Superior temporal gyrus (tissue), 1 donor: ENCODE measurements at regions not wholly inside any gene's neighbourhood (a gene's known extent, or its start where the extent isn't known, plus 50 kb on each side); places are given as distances from the start of the nearest gene placed in this dataset.
"Not testable (repeated sequence)": the region's sequence is repeated elsewhere in the genome, so short reads cannot be mapped to it uniquely, and the experiment has no call there.

Source experiments
- DNase-seq: peaks from one replicate; pipeline ENCODE4 v3.0.0-alpha.2; 2016; ENCODE audit errors: extremely low spot score

DNA sequence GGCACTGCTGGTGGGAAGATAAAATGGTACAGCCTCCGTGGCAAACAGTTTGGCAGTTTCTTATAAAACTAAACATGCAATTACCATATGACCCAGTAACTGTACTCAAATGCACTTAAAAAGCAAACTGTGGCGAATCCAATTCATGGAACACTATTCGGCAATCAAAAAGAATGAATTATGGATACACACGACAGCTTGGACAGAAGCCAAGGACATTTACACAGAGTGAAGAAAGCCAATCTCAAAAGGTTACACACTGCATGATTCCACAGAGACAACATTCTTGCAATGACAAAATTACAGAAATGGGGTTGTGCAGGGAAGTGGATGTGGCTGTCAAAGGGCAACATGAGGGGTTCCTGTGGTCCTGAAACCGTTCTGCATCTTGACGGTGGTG is 122.1 kb upstream of the IQSEC1 start:
- no peak for DNase-seq

DNA sequence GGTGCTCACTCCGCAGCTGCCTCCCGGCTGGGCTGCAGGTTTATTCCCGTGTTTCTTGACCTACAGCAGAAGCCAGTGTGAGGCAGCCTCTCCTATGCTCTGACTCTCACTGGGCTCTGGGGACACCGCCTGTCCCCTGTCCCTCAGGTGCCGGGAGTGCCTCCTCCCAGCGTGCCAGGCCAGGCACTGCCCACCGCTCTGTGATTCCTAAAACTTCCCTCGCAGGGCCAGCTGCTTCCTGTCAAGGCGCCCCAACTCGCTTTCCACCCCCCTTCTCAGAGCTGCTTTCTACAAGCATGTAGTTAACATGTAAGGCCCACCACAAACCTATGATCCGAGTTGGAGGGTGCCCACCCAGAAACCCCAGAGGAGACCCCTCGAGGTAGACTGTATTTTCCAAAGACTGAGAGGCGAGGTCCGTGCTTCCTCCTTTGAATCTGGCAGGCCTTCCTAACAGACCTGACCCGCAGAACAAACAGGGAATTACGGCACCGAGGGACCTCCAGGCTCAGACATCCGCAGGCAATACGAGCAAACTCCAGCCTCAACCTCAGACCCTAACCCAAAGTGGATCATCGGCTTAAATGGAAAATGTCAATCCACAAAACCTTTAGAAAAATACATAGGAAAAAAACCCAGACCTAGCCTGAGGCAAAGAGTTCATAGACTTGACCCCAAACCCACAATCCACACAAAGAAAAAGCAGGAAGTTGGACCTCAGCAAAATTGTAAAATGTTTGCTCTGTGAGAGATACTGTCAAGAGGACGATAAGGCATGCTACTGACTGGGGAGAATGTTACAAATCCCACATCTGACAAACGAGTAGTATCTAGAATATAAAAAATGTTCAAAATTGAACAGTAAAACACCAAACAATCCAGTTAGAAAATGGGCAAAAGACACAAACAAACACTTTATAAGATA is 121.3 kb upstream of the IQSEC1 start:
- no peak for DNase-seq

DNA sequence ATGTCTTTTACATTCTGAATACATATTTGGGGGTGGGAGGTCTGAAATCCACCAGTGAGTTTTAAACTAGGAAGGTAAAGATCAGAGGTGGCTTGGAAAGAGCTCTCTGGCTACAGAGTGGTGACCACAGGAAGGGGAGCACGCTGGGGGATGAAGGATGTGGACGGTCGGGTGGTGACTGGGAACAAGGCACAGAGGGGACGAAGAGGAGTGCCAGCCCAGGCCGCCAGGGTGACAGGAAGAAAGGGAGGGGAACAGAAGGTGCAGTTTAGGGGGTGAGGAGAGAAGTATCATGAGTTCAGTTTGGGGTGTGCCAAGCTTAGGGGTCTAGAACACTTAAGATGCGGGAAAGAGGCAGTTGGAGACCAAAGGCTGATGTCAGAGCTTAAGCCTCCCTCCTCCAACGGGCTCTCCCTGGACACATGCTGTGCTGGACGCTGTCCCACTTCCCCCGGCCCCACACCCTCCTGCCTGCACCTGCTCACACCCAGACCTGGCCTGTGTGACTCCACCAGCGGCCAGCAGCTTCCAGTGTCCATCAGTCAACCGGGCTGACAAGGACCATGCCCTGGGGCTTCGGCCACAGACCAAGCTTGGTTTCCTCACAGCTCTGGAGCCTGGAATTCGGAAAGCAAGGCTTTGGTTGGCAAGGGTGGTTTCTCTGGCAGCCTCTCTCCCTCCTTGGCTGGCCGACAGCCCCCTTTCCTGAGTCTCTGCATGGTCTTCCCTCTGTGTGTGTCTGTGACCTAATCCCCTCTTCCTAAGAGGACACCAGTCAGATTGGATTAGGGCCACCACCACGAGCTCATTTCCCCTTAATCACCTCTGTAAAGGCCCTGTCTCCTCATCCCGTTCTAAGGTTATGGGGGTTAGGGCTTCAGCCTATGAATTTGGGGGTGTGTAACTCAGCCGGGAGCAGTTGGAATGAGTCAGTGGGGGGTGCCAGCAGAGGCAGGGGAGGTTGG is 120.4 kb upstream of the IQSEC1 start:
- no peak for DNase-seq

DNA sequence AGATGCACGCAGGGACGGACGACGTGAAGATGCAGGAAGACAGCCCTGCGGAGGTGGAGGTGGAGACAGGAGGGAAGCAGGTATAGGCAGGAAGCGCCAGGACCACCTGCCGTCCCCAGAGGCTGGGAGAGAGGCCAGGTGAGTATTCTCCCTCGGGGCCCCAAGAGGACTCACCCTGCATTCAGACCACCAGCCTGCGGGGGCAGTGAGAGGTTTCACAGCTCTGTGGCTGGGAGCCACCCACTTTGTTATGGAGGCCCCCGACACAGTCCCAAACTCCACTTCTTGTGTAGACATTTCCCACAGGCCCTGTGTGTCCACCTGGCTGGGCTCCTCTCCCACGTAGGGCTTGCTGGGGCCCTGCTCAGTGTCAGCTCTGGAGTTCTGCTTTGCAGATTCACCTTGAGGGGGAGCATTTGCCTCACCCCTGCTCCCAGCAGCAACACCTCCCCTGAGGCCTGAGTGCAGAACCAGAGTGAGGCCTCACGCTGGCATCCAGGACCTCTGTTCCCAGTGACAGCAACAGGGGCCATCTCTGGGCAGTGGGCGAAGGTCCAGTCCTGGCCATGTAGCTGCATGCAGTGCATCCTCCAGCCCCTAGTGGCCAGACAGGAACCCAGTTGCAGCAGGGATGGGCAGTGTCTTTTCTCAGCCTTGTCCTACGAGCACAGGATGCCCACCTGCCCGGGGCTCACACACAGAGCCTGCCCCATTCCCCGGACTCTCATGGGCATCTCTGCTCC is 119.4 kb upstream of the IQSEC1 start:
- no peak for DNase-seq

DNA sequence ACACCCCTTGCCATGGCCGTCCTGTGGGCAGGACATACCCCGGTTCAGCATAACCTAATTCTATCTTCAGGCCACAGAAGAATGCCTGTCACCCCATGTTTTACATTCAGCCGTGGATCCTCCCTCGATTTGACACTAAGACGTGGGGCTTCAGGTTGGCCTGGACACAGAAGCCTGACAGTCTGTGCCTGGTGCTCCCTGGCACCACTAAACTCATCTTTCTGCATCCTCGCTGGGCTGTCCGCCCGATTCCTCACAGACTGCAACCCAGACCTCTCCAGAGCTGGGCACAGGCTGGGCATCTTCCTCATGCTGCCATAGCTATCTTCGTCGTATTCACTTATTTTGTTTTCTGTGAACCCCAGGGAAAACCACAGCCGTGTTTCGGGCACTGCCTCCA is 117.8 kb upstream of the IQSEC1 start:
- DNase-seq, result no peak

DNA sequence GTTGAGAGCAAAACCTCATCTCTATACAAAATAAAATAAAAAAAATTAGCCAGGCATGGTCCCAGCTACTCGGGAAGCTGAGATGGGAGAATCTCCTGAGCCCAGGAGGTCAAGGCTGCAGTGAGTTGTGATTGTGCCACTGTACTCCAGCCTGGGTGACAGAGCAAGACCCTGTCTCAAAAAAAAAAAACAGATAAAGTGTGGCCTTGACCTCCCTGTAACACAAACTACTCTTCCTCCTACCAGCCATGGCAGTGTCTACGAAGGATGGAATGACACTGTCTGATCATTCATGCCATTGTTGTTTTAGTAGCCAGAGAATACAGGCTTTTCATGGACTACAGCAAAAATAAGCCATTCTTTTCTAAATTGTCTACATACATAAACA is 117.1 kb upstream of the IQSEC1 start:
- no peak for DNase-seq

DNA sequence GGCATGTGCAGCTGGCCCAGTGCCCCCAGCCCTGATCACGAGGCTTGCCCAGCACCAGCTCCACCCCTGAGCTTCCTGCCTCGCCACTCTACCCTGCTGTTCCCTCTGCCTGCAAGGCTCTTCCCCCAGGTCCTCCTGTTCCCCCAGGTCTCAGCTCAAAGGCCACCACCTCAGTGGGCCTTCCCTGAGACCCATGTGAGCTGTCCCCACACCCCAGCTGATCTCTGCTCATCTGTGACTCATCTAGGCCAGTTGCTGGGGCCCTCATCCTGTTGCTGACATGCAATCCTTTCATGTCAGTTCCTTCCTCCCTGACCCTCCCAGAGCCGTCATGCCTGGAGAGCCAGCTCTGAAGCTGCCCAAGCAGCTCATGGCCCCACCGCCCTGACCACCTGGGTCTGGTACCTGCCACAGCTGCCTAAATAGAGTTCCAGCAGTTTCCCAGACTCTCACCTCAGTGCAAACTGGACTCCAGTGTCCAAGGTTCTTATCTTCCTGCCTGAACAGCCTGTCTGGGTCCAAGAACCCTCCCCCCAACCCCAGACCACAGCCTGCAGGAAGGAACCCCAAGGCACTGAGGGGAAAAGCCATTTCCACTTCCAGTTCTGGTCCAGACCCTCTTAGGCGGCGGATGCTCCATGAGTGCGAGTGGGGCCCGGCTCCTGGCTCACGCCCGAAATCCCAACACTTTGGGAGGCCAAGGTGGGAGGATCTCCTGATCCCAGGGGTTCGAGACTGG is 116.6 kb upstream of the IQSEC1 start:
- no peak for DNase-seq

DNA sequence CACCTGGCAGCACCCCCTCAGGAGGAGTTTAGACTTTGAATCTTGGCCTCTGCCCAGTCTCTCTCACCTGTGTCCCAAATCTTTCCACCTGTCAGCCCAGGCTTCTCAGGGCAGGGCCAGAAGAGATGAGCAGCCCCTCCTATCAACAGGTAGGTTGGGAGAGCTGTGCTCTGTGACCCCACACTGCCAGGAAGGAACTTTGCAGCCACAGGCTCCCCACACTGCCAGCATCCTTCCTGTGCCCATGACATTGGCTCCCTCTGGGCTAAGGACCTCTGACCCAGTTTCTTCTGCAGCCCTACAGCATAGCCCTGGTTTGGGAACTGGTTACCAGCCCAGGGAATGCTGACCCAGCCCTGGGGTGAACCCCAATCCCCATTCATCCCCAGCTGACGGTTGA is 115.7 kb upstream of the IQSEC1 start:
- DNase-seq, result no peak

DNA sequence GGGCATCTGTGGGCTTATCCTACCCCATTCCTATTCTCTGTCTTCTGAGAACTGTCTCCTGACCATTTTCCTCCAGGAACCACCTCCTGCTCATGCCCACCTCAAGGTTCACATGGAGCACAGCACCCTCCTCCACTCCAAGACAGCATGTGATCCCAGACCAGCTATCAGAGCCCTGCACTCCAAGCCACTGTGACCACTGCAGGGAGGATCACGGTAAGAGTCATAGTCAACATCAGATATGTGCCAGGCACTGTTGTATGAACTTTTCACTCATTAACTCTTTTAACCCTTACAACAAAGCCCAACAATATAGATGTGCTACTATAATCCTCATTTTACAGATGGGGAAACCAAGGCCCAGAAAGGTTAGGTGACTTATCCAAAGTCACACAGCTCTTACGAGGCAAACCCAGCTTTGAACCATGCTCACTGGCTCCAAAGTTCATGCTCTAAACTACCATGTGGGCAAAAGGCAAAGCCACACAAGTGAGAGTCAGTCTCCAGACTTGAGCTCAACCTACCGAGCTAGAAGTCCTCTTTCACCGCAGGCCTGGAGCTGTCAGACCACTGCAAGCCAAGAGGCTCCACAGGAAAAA is 115.1 kb upstream of the IQSEC1 start:
- no peak for DNase-seq

DNA sequence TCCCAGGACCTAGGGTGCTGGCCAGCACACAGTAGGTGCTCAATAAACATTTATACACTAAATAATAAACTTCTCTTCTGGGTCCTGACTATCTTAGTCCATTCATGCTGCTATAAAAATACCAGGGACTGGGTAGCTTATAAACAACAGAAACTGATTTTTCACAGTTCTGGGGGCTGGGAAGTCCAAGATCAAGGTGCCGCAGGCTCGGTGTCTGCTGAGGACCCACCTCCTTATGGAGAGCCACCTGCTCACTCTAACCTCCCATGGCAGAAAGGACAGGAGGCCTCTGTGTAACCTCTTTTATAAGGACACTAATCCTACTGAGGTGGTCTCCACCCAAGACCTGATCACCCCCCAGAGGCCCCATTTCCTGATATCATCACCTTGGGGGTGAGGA is 114.4 kb upstream of the IQSEC1 start:
- no peak for DNase-seq

DNA sequence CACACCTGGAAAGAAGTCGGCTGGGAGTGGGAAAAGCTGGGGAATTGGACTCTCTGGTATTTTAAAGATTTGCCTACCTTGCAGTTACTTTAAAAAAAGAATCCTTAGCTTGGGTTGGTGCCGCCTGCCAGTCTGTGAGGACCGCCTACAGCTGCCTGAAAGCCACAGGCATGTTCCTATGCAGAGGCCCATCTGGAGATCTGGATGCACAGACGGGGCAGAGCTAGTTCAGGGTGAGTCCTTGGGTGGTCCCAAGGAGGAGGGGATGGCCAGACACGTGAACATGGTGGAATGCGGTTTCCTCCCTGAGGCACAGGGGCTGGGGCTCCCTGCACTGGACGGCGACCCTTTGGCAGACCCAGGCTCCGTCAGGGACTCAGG is 113.2 kb upstream of the IQSEC1 start:
- no peak for DNase-seq

DNA sequence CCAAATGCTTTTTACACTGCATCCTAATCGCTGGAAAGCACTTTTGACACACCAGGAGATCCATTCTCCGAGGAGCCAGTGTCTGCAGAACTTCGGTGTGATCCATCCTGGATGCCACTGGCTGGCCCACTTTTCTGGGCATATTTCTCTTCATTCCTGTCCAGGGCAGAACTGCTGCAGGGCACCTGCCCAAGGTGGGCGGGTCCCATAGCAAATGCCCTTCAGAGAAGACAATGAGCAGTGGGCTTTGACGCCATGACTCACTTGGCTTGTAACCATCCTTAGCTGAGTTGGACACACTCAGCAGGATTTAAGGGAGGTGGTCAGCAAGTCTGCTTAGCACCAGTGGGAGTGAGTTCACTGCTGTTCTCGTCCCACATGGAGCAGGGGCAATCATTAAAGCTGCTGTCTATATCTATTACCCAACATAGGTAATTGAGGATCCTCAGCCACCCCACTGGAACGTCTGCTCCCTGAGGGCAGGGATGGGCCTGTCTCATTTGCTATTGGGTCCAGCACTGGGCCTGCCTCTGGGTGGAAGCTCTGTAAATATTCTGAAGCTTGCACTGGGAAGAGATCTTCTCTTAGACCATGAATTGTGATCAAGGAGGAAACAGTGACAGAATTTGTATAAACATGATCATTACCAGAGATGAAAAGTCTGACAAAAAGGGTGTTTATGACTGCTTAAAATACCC is 112.7 kb upstream of the IQSEC1 start:
- no peak for DNase-seq

DNA sequence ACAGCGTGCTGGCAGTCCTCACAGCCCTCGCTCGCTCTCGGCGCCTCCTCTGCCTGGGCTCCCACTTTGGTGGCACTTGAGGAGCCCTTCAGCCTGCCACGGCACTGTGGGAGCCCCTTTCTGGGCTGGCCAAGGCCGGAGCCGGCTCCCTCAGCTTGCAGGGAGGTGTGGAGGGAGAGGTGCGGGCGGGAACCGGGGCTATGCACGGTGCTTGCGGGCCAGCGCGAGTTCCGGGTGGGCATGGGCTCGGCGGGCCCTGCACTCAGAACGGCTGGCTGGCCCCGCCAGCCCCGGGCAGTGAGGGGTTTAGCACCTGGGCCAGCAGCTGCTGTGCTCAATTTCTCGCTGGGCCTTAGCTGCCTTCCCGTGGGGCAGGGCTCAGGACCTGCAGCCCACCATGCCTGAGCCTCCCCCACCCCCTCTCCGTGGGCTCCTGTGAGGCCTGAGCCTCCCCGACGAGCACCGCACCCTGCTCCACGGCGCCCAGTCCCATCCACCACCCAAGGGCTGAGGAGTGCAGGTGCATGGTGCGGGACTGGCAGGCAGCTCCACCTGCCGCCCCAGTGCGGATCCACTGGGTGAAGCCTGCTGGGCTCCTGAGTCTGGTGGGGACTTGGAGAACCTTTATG is 106.5 kb upstream of the IQSEC1 start:
- DNase-seq, result not testable (repeated sequence)

DNA sequence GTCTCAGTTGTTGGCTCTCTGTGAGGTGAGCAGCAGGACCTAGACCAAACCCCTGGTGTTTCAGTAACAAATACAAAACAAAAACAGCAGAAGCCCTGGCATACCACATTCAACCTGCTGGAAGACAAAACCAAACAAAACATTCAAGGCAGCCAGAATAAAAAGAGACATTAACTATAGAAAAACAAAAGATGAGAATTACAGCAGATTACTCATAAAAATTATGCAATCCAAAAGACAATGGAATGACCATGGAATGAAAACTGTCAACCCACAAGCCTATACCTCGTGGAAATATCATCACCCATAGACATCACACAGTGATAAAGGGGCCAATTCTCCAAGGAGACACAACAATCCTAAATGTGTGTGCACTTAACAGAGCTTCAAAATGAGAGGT is 106.0 kb upstream of the IQSEC1 start:
- no peak for DNase-seq

DNA sequence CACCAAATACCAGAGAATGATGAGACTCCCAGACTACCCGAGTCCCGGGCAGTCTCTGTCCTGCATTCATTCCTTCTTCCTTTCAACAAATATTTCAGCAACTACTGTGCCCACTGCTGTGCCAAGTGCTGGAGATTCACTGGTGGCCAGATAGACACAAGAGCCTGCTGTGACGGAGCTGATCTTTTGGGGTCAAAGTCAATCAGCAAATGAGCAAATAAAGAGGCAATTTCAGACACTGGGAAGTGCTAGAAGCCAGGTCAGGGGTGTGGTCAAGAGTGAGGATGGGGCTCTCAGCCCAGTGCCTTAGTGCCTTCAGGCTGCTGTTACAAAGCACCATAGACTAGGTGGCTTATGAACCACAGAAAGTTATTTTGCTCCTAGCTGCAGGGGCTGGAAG is 104.9 kb upstream of the IQSEC1 start:
- no peak for DNase-seq

DNA sequence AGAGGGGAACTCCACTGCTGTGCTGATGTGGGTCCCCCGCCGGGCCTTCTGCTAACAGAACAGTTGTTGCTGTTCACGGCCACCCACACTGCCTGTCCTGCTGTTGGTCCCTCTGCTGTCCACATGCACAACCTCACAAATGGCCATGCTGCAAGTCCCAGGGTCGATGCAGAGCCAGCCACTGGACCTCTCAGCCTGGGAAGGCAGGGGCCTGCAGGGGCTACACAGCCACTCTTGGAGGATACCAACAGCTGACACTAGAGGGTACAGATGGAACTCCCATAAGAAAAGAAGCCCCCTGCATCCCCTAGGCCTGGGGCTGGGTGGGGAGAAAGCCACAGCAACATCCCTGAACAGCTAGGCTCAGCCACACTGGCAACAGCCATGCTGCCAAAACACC is 104.4 kb upstream of the IQSEC1 start:
- DNase-seq, result no peak

DNA sequence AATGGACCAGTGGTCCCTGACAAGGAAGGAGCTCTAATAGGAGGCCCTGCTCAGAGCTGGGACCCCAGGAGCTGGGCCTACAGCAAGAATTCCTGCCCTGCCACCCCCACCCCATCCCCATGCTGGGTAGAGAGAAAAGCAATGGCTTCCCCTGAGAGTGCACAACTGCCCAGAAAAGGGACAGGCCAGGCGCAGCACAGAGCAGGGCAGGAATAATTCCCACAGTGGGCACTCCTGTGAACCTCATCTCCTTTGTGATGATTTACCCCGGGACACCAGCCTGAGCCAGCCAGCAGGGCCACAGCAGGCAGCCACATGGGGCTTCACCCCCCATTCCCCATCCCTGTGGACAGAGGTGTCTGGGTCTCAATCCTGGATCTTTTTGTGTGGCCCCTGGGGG is 104.0 kb upstream of the IQSEC1 start:
- no peak for DNase-seq

DNA sequence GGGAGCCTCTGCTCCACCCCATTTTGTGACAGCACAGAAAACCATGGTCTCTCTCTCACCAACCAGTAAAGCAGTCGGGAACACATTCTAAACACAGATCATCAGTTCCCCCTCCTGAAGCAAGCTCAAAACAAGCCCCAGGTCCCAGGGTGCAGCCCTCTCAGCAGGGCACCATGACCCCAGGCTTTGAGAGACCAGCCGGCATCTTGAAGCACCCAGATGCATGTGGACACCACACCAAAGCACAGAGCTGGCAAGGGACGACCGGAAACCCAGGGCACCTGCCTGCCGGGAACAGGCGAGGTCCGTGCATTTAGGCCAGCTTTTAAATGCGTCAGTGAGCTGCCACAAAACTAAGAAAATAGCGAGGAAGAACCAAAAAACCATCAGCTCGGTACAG is 103.2 kb upstream of the IQSEC1 start:
- DNase-seq, result no peak

DNA sequence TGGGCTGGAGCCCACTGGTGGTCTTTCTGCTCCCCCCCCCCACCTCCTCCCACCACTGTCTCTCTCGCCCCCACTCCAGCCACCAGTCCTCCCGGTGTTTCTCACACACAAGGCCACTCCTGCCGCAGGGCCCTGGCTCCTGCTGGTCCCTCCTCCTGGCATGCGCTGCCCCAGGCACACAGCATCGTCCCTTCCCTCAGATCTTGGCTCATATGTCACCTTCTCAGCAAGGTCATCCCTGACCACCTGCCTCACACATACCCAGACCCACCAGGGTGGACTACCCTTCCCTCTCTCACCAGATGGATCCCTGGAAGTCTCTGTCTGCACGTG is 101.5 kb upstream of the IQSEC1 start:
- DNase-seq, result no peak
